A673 (cell line): ENCODE measurements at regions not wholly inside any gene's neighbourhood (a gene's known extent, or its start where the extent isn't known, plus 50 kb on each side); places are given as distances from the start of the nearest gene placed in this dataset.

Experiments
- BruUV-seq: library from RNA; stranded (reverse); fragments of 400-500 nt; replicated peaks from 2 replicates; lab custom pipeline; 2021; lab: Mats Ljungman, UMichigan
- CTCF ChIA-PET: fragments of 300-600 bp; sonication (Branson Sonifier 250); formaldehyde crosslinking; loops from one replicate; lab custom pipeline; 2022; ENCODE audit warnings: antibody characterized with exemption; lab: Charles Lee
- POLR2A ChIA-PET: fragments of 300-600 bp; sonication (Branson Sonifier 250); formaldehyde crosslinking; loops from one replicate; lab custom pipeline; 2022; ENCODE audit warnings: antibody characterized with exemption; ENCODE audit not compliant: low non-redundant PET; lab: Charles Lee
- DNase-seq: peaks from one replicate; pipeline ENCODE4 v3.0.0-alpha.2; 2015; ENCODE audit warnings: low spot score
- H3K27ac ChIP-seq: fragments of 200-600 bp; sonication (generic); 2 replicates; pipeline ENCODE4 v1.5.1; 2016; ENCODE audit warnings: mixed run types, low read depth, mild to moderate bottlenecking, mixed read lengths, antibody characterized with exemption, low read length; ENCODE audit not compliant: poor library complexity, severe bottlenecking
- H3K27me3 ChIP-seq: fragments of 200-600 bp; sonication (generic); replicated peaks from 2 replicates; pipeline ENCODE4 v1.6.1; 2017; ENCODE audit warnings: mixed run types, low read depth, mild to moderate bottlenecking, mixed read lengths, antibody characterized with exemption, low read length; ENCODE audit not compliant: insufficient read depth, poor library complexity
- H3K36me3 ChIP-seq: fragments of 200-600 bp; sonication (generic); 2 replicates; pipeline ENCODE4 v1.6.1; 2016; ENCODE audit warnings: mixed run types, mild to moderate bottlenecking, mixed read lengths, antibody characterized with exemption, low read length; ENCODE audit not compliant: insufficient read depth, poor library complexity, severe bottlenecking
- H3K4me1 ChIP-seq: fragments of 200-600 bp; sonication (generic); 2 replicates; pipeline ENCODE4 v1.6.1; 2017; ENCODE audit warnings: mixed run types, mild to moderate bottlenecking, mixed read lengths, antibody characterized with exemption, low read length; ENCODE audit not compliant: insufficient read depth, poor library complexity, severe bottlenecking
- H3K4me3 ChIP-seq: fragments of 200-600 bp; sonication (generic); 2 replicates; pipeline ENCODE4 v1.5.1; 2016; ENCODE audit warnings: low read depth, mixed run types, mild to moderate bottlenecking, mixed read lengths, low read length; ENCODE audit not compliant: poor library complexity, severe bottlenecking
- H3K9me3 ChIP-seq: fragments of 200-600 bp; sonication (generic); 2 replicates; pipeline ENCODE4 v1.6.1; 2016; ENCODE audit warnings: mixed run types, low read depth, mild to moderate bottlenecking, mixed read lengths, antibody characterized with exemption, low read length; ENCODE audit not compliant: poor library complexity, severe bottlenecking
- EZH2 ChIP-seq: fragments of 200-600 bp; sonication (generic); IDR thresholded peaks from 2 replicates; pipeline ENCODE4 v1.6.1; 2017; ENCODE audit warnings: borderline replicate concordance, low read depth, mild to moderate bottlenecking, mixed read lengths, antibody characterized with exemption, low read length; ENCODE audit not compliant: poor library complexity, severe bottlenecking
- intact Hi-C: fragments of 100-400 bp; cut with micrococcal nuclease; formaldehyde crosslinking; loops from one replicate; pipeline ENCODE4 v1.10.0; 2022; ENCODE audit not compliant: unreplicated experiment
- TF ChIP-seq, protein P1 (sequence below): fragments of 300-800, 200-600 bp; sonication (generic); conservative IDR thresholded peaks from 2 replicates; pipeline ENCODE4 v1.5.1; 2017; ENCODE audit warnings: low read depth, mild to moderate bottlenecking, antibody characterized with exemption, low read length, moderate library complexity, mixed read lengths

DNA sequence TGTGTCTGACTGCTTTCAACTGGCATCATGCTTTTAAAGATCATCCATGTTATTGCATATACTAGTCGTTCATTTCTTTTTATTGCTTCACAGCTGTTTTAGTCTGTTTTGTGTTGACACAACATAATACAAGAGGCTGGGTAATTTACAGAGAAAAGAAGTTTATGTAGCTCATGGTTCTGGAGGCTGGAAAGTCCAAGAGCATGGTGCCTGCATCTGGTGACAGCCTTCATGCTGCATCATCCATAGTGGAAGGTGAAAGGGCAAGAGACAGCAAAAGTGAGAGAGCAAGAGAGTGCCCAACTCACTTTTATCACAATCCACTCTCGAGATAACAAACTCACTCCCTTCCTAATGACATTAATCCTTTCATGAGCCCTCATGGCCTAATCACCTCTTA is 198.4 kb downstream of the NSG2 start:
- POLR2A ChIA-PET = no interaction called here
- Histone ChIP-seq H3K27me3 (no peaks in the 10 kb centered on the region), H3K9me3 (no peaks in the 10 kb centered on the region), H3K36me3 (no peaks in the 10 kb centered on the region), H3K4me1 (no peaks in the 10 kb centered on the region), H3K27ac (no peak overlapping the region), H3K4me3 (no peak overlapping the region)
- BruUV-seq = no TSS peak
- TF ChIP-seq, protein P1, sequence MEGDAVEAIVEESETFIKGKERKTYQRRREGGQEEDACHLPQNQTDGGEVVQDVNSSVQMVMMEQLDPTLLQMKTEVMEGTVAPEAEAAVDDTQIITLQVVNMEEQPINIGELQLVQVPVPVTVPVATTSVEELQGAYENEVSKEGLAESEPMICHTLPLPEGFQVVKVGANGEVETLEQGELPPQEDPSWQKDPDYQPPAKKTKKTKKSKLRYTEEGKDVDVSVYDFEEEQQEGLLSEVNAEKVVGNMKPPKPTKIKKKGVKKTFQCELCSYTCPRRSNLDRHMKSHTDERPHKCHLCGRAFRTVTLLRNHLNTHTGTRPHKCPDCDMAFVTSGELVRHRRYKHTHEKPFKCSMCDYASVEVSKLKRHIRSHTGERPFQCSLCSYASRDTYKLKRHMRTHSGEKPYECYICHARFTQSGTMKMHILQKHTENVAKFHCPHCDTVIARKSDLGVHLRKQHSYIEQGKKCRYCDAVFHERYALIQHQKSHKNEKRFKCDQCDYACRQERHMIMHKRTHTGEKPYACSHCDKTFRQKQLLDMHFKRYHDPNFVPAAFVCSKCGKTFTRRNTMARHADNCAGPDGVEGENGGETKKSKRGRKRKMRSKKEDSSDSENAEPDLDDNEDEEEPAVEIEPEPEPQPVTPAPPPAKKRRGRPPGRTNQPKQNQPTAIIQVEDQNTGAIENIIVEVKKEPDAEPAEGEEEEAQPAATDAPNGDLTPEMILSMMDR = no peak
- no peak for TF ChIP-seq EZH2
- CTCF ChIA-PET = no interaction called here
- DNase-seq = no peak
- intact Hi-C loops = no loop called here

DNA sequence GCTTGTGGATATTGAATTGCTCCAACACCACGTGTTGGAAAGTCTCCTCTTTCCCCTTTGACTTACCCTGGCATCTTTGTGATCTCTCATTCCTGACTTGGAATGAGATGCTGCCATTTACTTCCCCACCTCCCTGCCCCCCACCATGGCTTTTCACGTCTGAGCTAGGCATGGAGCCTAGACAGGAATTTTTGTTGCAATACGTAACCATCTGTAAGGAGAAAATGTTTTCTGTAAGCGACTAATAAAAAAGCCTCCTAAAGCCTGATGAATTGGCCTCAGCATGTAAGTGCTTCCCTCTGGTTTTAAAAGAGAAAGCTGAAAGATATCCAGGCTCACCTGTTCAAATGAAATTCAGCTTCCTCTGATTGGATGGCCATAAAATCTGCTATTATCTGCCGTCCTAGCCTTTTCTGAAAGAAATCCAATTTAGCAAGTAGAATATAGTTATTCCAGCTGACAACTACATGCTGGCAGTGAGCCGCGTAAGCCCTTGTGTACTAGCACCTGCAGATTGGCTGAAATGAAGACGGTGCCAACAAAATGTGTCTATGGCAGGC is 200.1 kb downstream of the NSG2 start:
- no peaks in the 10 kb centered on the region for H3K27me3 ChIP-seq
- H3K36me3 ChIP-seq = no peaks in the 10 kb centered on the region
- no peak overlapping the region for H3K27ac ChIP-seq
- ChIA-PET CTCF (no interaction called here), POLR2A (no interaction called here)
- BruUV-seq = no TSS peak
- TF ChIP-seq, protein P1 = no peak
- no peak for TF ChIP-seq EZH2
- H3K4me1 ChIP-seq = no peaks in the 10 kb centered on the region
- H3K4me3 ChIP-seq = no peak overlapping the region
- H3K9me3 ChIP-seq = no peaks in the 10 kb centered on the region
- no peak for DNase-seq
- intact Hi-C loops = no loop called here

DNA sequence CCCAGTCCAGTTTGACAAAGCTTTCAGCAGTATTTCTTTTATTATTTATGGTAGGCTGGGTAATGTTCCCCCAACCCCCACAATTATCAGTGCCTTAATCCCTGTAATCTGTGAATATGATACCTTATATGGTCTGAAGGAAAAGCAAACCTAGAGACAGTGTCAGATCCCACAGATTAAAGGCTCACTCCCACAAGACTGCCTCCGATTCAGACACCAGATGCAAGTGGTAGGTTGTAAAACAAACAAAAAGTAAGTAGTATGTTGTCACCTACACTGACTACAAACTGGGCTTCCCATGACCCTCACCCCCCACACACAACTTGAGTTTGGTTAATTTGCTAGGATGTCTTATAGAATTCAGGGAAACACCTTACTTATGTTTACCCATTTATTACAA is 201.2 kb downstream of the NSG2 start:
- intact Hi-C loops = no loop called here
- TF ChIP-seq, protein P1 = no peak
- TF ChIP-seq EZH2 = no peak
- BruUV-seq = no TSS peak
- CTCF ChIA-PET = no interaction called here
- H3K4me3 ChIP-seq = no peak overlapping the region
- no peaks in the 10 kb centered on the region for H3K36me3 ChIP-seq
- POLR2A ChIA-PET = no interaction called here
- no peaks in the 10 kb centered on the region for H3K9me3 ChIP-seq
- no peaks in the 10 kb centered on the region for H3K27me3 ChIP-seq
- no peak for DNase-seq
- H3K27ac ChIP-seq = no peak overlapping the region
- H3K4me1 ChIP-seq = no peaks in the 10 kb centered on the region
